HL-60/S4 (cell line): ENCODE measurements at regions not wholly inside any gene's neighbourhood (a gene's known extent, or its start where the extent isn't known, plus 50 kb on each side); places are given as distances from the start of the nearest gene placed in this dataset.

Source experiments
- in situ Hi-C: fragments of 300-500 bp; cut with MboI; formaldehyde crosslinking; loops from 2 replicates; pipeline ENCODE4 v1.14.3; 2022; ENCODE audit warnings: low sequenced_read_pairs

DNA sequence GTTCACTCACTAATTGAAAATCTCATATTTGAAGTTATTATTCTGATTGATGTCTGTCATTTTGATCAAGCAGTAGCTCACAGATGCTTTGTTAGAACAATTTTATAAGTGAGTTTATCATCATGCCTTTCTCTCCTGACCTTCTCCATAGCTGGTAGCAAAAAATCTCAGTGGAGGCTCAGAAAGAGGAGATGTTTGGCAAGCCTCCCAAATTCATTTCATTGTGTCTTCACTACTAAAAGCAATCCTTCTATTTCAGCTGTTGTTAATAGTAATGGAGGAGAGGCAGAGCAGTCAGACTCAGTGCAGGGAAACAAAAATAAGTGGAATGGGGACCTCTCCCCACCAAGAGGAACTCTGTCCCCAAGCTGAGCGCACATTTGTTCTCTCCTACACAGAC is 2127.8 kb upstream of the CELF4 start:
- in situ Hi-C loops = no loop called here

- in situ Hi-C loops = no loop called here
Measured at GRCh38 chr18:39692367-39693015, 2126.9 kb upstream of the CELF4 start.

- in situ Hi-C loops = no loop called here
Measured at GRCh38 chr18:39685303-39685902, 2119.8 kb upstream of the CELF4 start.

DNA sequence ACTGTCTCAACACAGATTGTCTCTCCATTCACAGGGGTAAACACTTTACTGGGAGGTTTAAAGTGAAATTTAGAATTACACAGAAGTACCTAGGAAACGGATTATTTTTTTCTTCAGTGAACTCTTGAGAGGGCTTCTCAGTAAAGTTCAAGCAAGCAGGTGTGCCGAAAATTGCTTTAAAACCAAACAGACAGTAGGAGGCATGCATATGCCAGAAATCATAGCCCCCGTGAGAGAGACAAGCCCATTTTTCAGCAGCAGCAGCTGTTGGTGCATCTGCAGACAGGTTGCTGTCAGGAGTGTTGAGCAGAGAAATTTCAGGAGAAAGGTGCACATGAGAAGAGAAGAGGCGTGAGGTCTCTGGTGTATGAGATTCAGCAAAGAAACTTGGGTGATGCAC is 2115.5 kb upstream of the CELF4 start:
- in situ Hi-C loops = no loop called here

DNA sequence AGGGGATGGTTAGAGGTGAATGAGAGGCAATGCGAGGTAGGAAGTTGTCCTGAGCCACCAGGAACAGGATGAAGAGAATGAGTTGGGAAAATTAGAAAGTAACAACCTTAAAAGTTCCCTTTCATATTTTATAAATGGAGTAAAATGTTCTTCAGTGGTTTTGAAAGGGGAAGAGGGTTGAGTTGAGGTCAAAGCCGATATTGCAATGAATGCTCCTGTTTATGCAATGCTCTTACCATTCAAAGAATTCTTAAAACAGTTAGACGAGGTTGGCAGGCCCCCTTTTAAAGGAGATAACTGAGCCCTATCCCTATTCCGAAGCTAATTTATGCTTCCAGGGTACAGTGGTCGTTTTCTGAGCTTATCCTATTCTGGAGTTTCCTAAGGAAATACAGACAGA is 2110.3 kb upstream of the CELF4 start:
- in situ Hi-C loops = no loop called here

GRCh38 chr18:39675368-39675767 is 2109.8 kb upstream of the CELF4 start:
- in situ Hi-C loops = no loop called here

- in situ Hi-C loops = no loop called here
Measured at GRCh38 chr18:39672171-39672570, 2106.6 kb upstream of the CELF4 start.

- in situ Hi-C loops = no loop called here
Measured at GRCh38 chr18:39667905-39668304, 2102.3 kb upstream of the CELF4 start.

DNA sequence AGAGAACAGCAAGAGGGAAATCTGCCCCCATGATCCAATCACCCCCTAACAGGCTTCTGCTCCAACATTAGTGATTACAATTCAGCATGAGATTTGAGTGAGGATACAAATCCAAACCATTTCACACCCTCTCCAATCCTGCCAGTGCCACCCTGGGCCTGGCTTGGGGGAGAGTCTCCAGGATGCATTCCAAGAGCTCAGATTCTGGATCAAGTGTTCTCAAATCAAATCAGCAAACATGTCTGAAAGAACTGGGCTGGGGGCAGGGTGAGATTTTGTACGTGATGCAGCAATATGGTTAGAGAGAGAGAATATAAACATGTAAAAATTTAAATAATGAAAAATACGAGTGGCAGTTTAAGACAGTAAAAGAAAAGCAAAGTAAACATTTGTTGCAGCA is 2100.9 kb upstream of the CELF4 start:
- in situ Hi-C loops = no loop called here

DNA sequence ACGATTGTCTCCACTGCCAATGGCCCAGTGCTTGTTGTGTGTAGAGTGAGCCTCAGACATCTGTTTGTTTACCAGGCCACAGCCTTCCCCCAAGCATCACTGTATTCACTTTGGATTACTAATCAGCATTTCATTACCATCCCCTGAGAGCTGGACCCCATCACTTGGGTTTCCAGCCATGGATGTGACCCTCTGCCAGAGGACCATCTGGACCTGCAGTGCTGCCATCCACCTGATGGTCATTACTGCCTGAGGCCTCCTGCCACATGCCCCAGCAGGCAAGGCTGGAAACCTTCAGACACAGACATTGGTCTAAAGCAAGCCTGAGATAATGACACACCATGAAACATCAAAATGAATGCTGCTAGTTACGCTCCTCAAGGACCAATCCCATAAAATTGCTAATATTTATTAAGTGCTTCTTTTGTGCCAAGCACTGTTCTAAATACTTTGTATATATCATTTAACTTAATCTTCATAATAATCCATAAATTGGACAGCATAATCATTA is 2096.3 kb upstream of the CELF4 start:
- in situ Hi-C loops = no loop called here

DNA sequence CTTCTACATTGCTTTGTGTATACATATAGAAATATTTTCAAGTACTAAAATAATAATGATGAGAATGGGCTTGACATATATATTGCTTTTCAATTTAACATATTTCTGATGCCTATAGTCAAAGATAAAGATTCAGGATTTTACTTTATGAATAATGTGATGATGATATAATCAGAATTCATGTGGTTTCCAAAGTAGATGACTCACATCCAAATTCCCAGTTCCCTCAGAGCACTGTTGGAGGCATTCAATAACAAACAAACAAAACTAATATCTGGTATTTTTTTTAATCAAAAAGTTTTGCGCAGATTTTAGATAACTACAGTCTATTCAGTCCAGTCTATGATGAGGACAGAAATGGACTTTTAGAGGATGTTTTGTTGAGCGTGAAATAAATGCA is 2094.5 kb upstream of the CELF4 start:
- in situ Hi-C loops = no loop called here

- in situ Hi-C loops = no loop called here
Measured at GRCh38 chr18:39655341-39655740, 2089.7 kb upstream of the CELF4 start.

GRCh38 chr18:39653221-39653620 is 2087.6 kb upstream of the CELF4 start:
- in situ Hi-C loops = no loop called here

DNA sequence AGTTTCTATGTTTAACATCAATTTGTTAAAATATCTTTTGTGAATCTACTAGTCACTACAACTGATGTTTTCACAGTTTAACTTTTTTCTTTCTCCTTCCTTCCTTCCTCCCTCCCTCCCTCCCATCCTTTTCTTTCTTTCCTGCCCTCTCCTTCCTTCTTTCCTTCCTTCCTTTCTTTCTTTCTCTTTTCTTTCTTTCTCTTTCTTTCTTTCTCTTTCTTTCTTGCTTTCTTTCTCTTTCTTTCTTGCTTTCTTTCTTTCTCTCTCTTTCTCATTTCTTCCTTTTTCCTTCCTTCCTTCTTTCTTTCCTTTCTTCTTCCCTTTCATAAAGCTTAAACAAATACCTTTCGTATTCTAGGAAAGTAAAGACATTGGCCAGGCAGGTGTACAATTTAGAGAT is 2083.0 kb upstream of the CELF4 start:
- in situ Hi-C loops = no loop called here

DNA sequence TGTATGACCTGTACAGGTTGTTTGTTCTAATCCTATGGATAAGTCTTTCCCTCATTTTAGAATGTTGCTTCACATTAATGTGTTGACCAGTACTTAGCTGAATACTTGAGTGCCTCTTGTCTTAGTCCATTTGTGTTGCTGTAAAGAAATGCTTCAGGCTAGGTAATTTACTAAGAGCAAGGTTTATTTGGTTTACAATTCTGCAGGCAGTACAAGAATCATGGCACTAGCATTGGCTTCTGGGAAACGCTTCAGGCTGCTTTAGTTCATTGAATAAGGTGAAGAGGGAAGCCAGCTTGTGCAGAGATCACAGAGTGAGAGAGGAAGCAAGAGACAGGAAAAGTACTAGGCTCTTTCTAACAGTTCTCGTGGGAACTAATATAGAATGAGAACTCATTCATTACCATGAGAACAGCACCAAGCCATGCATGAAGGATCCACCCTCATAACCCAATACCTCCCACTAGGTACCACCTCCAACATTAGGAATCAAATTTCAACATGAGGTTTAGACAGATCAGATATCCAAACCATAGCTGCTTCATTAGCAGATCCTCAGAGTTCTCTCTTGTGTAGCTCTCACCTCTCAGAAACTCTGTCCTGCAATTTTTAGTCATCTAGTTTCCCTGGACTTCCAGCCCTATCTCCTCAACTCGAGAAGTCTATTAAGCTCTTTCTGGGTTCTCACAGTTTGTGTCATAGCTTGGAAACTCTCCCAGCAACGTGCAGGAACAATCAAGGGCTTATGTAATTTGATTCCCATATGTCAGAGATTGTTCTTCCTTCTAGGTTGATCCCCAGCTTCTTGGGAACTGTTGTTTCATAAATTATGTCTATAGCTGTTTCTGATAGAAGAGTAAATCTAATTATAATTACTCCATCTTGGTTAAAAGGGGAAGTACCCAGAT is 2082.3 kb upstream of the CELF4 start:
- in situ Hi-C loops = no loop called here

- in situ Hi-C loops = no loop called here
Measured at GRCh38 chr18:39638224-39638623, 2072.6 kb upstream of the CELF4 start.

DNA sequence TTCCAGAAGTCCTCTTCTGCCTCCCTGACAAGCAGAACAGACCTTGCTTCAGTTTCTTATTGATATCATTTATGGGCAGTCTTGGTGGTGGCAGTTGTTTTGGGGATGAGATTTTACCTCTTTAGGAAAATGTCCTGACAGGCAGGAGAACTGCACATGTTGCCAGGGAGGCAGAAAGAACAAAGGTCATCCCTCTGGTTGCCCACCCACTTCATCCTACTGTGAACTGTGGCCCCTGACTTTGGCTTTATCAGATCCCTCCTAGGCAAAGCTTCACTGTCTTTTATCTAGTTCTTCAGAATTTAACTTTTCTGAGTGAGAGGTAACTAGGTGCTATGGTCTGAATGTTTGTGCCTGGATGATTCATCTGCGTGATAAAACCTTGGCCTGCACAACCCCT is 2071.3 kb upstream of the CELF4 start:
- in situ Hi-C loops = no loop called here

DNA sequence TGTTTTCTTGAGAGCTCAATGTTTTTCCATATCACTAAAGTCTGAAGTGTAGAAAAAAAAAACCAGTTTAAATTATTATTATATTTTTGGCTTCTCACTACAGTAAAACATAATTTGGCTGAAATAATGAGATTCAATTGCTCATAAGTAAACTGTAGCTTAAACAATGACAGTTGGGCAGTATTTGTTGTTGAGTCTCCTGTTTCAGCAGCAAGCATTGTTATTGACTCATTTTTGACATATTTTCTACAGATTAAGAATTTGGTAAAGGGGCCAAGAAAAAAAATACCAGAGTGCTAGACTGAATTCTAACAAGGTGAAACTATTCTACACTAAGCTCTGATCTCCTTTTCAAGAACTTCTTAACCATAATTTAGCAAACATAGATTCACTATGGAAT is 2070.4 kb upstream of the CELF4 start:
- in situ Hi-C loops = no loop called here

DNA sequence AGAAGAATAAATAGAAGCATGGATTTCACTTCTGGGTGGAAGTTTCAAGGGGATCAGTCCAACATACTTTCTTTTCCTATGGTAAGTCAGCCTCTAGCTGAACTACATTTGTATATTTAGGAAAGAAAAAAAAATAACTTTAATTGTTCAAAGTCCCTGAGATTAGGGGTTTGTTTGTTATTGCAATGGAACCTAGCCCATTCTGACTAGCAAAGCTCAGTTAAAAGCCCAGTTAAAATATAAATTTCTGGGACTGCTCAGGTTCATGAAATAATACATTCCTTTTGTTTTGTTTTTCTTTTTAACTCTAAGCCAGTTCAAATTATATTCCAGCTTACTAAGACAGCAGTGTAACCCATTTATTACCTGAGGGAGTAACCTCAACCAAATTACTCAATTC is 2069.6 kb upstream of the CELF4 start:
- in situ Hi-C loops = no loop called here

GRCh38 chr18:39627936-39628335 is 2062.3 kb upstream of the CELF4 start:
- in situ Hi-C loops = no loop called here

DNA sequence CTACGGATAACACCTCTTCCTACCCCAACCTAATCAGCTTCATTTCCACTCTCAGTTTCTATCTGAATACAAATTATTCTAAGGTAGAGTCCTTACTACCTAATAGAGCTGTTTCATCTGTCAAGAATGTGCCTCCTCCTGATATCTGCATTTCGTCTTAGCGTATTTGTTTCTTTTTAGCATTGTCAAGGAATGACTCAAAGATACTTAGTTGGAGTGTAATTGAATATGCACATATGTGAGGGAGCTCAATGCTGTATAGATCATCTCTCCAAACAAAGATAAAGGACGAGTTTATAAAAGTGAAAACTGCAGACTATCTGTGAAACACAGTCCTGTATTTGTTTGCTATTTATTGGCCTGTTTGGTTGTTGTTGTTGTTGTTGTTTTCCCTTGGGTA is 2059.4 kb upstream of the CELF4 start:
- in situ Hi-C loops = no loop called here

DNA sequence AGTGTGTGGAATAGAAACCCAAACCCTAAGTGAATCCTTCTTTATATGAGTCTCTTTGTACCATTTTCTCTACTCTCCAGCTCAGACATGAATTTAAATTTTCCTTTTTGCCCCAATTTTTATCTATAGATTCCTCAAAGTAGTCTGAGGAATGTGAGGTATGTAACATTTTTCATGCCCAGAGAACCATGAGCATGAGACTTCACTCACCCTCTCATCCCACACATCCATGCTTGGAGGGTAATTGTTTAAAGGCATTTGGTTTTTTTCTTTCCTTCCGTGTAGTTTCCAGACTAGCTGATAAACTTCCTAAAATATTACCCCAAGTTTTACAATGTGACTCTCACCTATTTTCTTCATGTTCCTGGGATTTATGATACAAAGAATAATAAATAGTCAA is 2056.8 kb upstream of the CELF4 start:
- in situ Hi-C loops = no loop called here
